Inferior parietal cortex (tissue), 1 donor: ENCODE measurements at regions not wholly inside any gene's neighbourhood (a gene's known extent, or its start where the extent isn't known, plus 50 kb on each side); places are given as distances from the start of the nearest gene placed in this dataset.

Source experiments
- DNase-seq: peaks from one replicate; pipeline ENCODE4 v3.0.0-alpha.2; 2016; ENCODE audit errors: extremely low spot score

DNA sequence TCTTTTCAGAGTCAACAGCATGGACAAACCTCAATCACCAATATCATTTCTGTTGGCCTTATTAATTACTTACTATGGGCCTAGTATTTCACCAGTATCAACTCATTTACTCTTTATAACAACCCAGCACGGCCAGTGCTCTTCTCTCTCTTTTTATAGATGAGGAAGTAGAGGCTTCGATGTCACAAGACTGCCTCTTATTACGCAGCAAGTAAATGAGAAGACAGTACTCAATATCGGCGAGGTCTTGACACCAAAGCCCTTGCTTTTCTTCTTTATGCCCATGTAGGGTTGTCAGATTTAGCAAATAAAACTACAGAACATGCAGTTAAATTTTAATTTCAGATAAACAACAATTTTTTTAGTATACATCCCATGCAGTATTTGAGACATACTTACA is 99.0 kb upstream of the KCNMB2 start:
- no peak for DNase-seq

DNA sequence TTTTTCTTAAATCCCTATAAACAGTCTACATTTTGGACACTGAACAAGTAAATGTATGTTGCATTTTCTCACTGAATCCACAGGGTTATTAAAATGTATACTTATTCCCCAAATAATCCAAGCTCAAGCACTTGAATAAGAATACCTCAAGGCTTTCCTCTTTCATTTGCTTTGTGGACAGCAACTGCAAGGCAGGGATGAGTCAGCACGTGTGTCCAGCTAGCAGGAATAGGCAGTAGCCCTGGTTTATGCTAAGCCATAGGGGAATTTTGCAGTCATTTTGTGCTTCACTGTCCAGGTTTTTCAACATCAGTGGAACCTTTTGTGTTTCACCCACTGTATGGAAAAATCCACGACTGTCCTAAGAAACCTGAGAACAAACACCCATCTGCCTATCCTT is 96.7 kb upstream of the KCNMB2 start:
- no peak for DNase-seq

DNA sequence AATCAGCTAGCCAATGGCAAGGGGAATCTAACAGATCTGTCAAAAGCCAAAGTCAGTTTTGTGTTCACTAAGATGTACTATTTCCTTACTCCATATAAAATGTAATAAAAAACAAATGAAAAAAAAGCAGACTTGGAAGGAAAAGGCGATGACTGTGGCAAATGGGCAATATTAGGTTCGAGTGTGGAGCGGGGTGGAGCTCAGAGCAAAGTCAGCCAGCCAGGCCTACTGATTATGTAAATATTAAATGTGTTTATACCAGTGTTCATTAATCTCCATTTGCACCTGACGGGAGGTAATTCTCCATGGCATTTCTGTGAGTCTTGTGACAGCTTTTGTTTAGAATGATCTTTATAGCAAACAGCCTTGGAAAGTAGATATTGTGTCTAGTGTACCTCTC is 96.2 kb upstream of the KCNMB2 start:
- no peak for DNase-seq

DNA sequence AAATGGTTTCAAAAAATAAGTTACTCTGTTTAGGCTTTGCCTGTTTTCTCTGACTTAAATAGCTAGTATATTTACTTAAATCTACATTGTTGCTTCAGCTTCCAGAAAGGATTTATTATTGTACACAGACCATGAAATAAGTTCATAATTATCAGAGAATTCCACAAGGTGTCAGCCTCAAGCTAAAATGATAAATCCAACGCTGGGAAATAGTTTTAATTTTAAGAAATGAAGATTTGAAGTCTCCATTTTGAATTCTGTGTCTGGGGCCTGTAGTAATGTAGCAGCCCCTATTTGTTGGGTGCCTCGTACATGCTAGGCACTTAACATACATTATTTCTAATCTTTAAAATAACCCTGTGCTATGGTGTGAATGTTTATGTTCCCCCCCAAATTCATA is 92.6 kb upstream of the KCNMB2 start:
- DNase-seq: no peak

DNA sequence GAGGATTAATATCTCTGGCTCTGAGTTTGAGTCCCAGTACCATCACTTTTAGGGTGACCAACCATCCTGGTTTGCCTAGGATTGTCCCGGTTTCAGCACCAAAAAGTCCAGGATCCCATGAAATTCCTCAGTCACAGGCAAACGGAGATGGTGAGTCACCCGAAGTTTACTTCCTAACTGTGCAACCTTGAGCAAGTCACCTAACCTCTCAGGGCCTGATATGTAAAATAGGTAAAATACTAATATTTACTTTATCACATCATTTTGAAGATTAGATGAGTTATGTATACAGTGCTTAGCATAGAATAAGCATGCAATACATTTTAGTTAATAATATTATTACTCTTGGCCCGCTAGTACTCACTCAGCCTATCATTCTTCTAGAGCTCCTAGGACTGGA is 91.1 kb upstream of the KCNMB2 start:
- no peak for DNase-seq

DNA sequence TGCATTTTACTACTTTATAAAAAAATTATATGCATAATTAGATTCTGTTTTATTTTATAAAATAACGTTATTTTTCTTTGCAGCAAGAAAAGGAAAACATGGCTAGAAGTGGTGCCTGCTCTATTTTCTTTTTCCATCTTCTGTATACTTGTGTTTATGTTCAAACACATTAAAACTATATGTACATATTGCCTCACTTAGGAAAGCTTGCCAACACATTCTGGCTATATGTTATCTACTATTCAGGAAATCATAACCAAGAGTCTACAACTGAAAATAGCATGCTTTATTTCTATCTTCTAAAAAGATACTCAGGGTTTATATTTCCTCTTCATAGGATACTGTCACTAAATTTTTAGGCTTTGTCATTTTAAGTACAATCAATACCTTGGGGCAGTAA is 90.2 kb upstream of the KCNMB2 start:
- no peak for DNase-seq

DNA sequence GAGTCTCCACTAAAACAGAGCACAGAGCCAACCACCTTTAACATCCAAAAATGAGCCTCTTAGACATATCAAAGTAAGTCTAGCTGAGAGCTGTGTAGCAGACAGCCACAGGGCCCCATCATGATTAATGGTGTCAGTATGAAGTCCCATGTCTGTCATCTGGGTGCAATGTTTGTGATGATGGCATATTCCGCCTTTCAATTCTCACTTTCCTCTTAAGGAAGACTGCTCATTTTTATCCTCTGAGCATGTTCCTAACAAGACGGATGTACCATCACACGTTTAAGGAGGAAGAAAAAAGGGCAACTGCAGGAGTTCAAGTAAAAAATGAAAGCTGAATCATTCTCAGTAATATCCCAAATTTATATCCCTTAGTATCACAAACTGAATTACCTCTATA is 85.8 kb upstream of the KCNMB2 start:
- no peak for DNase-seq

DNA sequence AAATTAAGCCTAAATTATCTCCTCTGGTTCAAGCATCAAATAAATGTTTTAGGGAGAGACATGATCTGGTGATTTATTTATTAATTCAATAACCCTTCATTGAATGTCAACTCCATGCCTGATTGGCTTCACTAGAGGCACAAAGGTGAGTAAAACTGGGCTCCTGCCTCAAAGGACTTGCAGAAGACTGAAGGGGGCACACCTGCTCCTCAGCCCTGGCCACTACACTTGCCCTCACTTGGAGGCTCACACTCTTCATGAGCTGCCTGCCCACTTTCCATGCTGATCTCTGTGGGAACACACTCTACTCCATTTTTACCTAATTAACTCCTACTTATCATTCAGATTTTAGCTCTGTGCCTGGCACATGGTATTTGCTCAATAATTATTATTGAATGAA is 84.4 kb upstream of the KCNMB2 start:
- no peak for DNase-seq

DNA sequence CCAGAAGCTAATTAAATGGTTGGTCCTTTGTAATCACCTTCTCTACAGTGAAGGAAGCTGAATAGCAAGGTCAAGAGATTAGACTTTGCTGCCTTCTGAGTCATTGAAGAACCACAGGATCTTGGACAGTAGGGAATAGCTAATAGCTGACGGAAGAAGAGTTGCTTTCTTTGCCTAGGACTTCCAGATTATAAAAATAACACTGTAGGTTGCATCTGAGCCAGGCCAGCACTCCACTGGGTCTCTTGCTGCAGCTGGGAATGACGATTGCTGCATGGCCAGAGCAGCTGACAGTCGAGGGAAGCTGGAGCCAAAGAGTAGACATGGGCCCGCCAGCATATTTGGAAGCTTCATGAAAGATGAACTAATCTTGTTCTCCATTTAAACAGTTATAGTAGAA is 81.5 kb upstream of the KCNMB2 start:
- no peak for DNase-seq

DNA sequence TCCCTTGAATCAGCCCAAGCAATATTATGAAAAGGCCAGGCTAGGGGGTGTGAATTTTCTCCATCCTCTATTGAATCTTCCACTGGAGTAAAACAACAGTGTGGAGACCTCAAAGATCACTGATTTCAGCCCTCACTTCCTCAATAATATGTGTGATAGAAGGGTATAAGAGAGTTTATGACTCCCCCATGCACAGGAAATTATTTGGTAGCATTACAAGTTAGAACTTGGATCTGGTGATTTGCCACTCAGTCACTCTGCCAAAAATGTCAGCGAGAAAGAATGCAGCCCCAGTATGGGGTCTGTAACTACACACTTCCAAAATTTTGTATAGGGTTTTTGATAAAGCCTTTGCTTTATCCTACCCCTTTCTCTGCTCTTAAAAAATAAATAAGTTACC is 81.0 kb upstream of the KCNMB2 start:
- DNase-seq: no peak

DNA sequence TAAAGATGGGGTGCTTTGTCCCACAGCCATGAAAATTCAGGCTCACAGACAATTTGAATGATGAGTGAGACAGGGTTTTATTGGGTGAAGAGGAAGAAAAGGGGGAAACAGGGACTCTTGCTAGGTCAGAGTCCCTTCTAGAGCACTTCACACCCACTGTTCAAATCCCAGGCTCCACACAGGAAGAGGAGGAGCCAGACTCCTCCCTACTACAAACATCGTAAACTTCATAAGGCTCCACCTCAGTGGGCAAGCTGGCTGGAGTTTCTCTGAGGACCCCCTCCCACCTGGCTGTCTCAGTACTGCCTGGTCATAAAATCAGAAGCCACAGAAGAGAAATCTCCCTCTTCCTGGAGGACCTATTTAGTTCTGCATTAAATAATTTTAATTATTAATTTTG is 80.3 kb upstream of the KCNMB2 start:
- no peak for DNase-seq

DNA sequence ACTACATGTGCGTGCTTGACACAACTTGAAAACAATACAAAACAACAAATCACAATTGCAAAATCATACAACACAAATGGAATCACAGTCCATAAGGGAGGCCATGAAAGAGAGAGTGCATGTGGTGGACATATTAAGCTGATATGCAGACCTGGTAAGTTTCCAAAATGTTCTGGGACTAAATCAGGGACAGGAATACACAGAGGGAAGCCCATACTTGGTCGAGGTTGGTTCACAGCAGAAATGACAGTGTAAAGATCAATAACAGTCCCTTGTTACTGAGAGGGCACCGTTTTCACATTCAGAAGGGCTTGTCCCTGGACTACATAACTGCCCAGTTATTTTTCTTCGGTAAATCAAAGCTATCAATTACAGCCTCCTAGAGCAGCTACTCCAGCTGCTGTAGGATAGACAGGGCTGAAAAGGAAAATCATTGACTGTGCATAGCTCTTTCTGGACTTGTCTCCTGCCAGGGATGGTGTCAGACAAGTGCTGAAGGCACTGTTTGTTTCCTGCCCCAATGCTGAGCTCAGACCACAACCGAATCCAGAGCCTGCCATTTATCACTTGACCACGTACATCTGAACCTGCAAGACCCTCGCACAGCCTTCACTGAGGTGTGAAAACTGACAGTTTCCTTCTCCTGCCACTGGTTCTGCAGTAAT is 79.5 kb upstream of the KCNMB2 start:
- peak; percentile 19 for DNase-seq

DNA sequence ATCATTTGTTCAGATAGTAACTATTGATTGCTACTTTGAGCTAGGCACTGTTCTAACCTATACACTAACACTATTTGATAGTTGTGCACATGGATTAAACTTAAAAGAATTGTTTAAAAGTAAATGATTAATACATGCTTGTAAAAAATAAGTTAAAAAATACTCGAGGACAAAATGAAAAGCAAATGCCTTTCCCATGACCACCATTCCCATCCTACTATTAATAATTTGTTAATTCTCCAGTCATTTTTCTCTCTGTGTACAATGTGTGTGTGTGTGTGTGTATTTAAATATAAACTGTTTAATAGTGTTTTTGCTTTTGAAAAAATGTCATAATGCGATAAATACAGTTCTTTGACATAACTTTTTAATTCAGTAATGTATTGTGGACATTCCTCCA is 78.7 kb upstream of the KCNMB2 start:
- DNase-seq: no peak

DNA sequence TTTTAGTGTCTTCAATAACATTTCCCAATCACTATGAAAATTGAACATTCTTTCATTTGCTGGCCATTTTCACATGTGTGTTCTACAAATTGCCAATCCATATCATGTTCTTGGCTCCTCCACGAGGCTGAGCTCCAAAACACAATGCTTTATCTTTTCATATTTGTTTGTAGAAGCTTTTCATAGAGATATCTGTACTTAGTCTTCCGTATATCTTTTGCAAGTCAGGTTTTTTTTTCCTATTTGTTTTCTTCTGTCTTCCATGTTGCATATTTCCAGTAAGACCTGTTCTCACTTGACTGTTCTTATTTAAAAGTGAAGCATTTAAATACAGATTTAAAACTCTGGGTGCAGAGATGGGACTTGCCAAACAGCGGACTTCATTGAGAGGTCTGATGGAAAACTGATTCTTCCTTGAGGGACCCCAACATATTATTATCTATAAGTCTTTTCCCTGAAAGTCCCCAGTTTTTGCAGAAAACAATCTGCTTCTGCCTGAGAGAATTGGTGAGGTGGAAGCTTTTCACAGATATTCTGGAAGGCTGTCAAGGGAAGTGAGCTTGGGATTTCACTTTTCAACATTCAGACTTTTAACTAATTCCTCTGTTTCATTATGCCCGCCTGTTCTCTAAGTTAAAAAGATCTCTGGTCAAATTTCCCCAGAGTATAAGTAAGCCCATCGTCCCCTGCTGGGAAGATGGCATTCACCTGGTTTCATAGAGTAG is 77.8 kb upstream of the KCNMB2 start:
- no peak for DNase-seq

DNA sequence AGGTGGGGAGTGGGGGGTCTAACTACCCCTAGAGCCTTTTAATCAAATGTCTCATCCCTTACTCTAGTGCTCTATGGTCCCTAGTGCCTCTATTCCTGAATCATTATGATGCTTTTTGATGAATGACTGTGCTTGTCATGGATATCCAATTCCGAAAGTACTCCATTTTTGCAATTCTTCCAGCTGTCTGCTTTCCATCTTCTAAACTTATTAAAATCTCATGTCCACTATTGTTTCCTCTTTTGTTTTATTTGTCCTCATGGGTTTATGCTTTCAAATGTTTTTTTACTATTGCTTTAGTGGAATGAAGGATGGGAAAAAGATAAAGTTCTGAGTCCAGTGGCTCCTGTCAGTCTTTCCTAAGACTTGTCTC is 77.2 kb upstream of the KCNMB2 start:
- no peak for DNase-seq

DNA sequence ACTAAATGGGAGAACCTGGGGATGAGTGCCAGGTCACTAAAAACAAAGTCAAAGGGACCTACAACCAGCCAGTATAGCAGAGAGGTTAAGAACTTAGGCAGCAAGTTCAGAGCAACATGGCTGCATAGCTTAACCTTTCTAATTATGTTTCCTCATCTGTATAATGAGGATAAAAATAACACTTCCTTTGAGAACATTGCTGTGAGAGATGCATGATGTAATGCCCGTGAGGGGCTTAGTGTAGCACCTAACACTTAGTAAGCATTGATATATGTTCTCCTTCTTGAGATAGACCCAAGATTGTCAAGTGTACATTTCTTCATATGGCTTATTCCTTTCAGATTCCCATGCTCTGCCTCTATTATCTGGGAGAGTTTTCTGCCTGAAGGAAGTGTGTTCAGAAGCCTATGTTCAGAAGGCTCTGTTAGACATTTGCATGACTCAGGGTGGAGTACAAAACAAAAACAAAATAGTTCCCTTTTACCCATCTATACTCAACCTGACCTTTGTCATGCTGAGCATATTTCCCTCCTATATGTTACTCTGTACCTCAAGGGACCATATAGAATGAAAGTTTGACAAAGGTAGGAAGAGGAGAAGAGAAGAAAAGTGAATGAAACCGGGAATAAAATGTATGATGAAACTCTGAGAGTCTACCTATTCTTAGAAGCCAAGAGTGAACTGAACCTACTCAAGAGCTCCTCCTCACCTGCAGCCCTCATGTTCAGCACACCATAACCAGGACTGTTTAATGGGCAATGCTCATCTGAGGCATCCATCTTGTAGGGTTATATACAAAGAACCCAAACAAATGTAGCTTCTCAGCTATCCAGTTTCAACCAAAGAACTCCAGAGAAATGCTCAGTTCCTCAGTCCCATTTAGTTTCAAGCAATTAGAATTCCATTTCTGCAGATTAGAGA is 70.7 kb upstream of the KCNMB2 start:
- no peak for DNase-seq

DNA sequence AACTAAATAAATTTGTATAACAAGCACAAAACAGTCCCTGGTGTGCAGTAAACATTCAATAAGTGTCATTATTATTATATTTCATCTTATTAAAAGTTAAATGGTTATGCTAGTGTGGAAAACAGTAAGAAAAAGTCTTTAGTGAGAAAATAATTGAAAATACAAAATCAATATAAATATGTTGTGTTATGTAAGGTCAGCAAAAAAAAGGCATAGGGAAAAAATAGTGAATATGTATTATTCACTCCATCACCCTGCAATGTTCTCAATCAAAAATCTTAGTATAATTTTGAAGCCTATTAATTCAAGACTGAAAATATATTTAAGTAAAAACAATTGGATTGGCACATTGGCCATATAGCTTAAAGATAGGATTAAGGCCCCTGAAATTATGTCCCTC is 63.3 kb upstream of the KCNMB2 start:
- DNase-seq: no peak

DNA sequence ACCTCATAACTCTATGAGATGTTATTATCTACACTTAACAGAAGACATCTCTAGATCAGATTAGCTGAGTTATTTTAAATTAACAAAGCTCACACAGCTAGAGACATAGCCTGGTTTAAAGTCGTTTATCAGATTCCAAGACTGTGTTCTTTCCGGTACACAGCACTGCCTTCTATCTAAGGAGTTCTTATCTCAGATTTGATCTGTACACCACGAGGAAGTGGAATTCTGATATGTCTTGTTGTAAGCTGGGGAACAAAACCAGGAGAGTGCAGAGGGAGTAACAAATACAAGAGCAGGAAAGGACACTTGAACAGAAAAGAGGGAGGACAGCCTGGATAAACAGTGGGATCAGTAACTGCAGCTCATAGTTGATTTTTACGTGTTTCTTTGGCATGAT is 61.7 kb upstream of the KCNMB2 start:
- no peak for DNase-seq

DNA sequence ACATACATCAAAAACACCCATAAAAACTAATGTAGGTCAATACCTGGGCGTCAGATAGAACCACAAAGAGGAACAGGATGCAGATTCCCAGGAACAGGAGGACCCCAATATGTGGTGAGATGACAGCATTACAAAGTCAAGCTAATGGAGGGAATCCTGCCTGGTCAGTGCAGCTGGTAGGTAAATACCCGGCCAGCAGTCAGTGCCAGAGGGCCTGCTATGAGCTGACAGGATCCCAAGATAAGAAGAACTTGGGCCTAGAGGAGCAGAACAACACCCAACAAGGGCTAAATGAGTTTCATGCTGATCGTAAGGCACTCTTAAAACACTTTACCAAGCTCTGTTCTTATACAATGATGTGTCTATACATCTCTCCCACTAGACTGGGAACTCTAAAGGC is 61.2 kb upstream of the KCNMB2 start:
- DNase-seq: no peak

DNA sequence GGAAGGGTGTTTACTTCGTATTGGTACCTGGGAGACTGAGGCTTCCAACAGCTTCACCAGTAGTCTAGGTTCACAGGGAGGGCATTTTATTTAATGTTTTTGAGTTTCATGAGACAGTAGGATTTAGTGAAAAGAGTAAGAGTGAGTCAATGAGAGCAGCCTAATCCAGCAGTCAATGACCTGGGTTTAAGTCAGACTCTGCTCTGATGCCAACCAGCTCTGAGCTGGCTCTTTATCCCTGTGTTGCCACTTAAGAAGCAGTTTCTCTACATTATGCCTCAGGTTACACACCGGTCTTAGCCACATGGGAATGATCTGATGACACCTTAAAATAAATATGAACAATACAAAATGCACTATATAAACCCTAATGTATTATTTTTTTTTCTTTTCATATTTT is 59.4 kb upstream of the KCNMB2 start:
- no peak for DNase-seq

DNA sequence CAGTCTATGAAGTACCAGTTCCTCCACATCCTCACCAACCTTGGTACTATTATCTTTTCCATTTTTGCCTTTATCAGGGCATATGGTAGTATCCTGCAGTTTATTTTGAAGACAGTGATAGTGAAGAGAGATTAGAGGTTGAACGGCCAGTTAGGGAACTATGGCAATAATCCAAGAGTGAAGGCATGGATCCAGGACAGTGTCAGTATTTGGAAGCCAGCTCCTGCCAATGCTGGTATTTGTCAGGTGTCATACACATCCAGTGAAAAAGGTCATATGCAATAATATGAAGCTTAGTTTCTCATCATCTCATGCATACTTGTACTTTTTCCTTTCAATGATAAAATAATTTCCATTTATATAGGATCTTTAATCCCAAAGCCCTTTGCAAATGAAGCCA is 56.8 kb upstream of the KCNMB2 start:
- no peak for DNase-seq

DNA sequence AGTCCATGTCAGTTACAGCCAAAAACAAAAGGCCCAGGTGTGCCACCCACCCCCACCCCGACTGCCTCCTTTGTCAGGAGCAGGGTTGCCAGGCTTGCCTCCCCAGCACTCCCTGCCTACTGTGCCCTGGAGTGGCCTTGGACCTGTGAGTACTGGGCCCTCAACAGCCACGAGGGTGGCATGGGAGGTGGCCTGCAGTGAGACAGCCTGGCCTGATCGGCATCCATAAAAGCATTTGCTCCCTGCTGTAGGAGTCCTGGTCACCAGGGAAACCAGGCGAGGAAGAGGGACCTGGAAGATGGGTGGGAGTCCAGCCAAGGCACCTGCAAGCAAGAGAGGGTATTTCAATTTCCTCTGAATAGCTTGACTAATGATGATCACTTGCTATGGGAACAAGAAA is 56.4 kb upstream of the KCNMB2 start:
- DNase-seq: no peak

DNA sequence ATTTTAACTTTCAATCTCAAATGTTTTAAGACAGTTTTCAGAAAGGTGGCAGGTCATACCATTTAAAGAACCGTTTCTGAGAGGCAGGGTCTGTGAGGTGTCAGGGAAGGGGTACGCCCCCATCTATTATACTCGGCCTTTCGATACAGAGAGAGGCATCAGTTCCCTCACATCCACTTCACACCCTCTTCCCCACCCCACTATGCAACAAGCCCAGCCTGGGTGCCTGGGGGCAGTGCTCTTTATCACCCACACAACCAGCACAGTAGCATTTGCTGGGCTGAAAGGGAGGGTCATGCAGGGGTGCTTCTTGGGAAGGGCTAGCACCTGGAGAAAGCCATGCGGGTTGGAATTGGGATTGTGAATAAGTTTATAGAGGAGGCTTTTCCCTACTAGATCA is 56.0 kb upstream of the KCNMB2 start:
- DNase-seq: no peak
